ENCODE measurements at regions not wholly inside any gene's neighbourhood (a gene's known extent, or its start where the extent isn't known, plus 50 kb on each side); places are given as distances from the start of the nearest gene placed in this dataset.

DNA sequence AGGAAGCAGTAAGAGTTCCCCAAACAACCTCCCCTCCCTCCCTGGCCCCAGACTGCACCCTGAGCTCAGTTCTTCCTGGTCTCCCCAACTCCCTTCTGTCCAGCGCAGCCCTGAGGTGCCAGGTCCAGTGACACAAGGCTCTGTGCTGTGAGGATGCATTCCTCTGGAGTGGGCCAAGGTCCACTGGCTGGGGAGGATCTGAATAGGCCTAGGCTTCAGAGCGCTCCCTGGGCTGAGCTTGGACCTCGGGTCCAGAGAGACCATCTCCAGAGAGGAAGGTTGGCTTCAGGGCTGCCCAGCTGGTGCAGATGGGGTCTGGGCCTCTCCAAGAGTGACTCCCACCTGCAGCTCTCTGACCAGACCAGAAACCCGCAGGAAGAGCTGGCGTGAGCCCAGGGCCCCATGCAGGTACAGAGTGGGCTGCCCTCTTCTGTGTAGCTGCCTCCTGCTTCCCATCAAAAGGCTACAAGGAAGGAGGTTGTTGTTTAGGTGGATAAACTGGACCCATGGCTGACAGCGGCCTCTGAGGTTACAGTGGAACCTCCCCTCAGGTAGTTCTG, 52.3 kb upstream of the MLN start:
- intact Hi-C loops (cut with DNase I), result no loop called here
- no peaks in the 10 kb centered on the region for H3K4me1 ChIP-seq (ENCODE audit: control insufficient read depth in 1 of 2, insufficient read depth in 2 of 2, low read length in 2 of 2)
- H3K36me3 ChIP-seq (ENCODE audit: control insufficient read depth in 1 of 2, insufficient read depth in 2 of 2, low read length in 1 of 2), result no peaks in the 10 kb centered on the region
- H3K27me3 ChIP-seq (ENCODE audit: control insufficient read depth in 1 of 2, insufficient read depth in 2 of 2, low read length in 1 of 2), result no peaks in the 10 kb centered on the region
- DNase-seq (no peak), ATAC-seq (ENCODE audit: low FRiP score) (no peak)
- no peaks in the 10 kb centered on the region for H3K9me3 ChIP-seq (ENCODE audit: control insufficient read depth, low read length)
- 81 to 85% methylated on average over 6 of the region's 6 CpGs for WGBS, 2 donors
- no peak overlapping the region for H3K27ac ChIP-seq (ENCODE audit: low read depth in 1 of 2, low read length in 2 of 2)
- no peak overlapping the region for H3K4me3 ChIP-seq (ENCODE audit: low read length in 2 of 2)

GRCh38 chr6:33854572-33855030, 50.8 kb upstream of the MLN start:
- Histone ChIP-seq H3K36me3 (ENCODE audit: control insufficient read depth in 1 of 2, insufficient read depth in 2 of 2, low read length in 1 of 2) (no peaks in the 10 kb centered on the region), H3K4me3 (ENCODE audit: low read length in 2 of 2) (no peak overlapping the region), H3K27ac (ENCODE audit: low read depth in 1 of 2, low read length in 2 of 2) (no peak overlapping the region), H3K9me3 (ENCODE audit: control insufficient read depth, low read length) (no peaks in the 10 kb centered on the region), H3K4me1 (ENCODE audit: control insufficient read depth in 1 of 2, insufficient read depth in 2 of 2, low read length in 2 of 2) (no peaks in the 10 kb centered on the region), H3K27me3 (ENCODE audit: control insufficient read depth in 1 of 2, insufficient read depth in 2 of 2, low read length in 1 of 2) (no peaks in the 10 kb centered on the region)
- 16 to 18% methylated on average over 14 of the region's 14 CpGs for WGBS, 2 donors
- ATAC-seq (ENCODE audit: low FRiP score) (no peak), DNase-seq (no peak)
- intact Hi-C loops (cut with DNase I), result no loop called here

DNA sequence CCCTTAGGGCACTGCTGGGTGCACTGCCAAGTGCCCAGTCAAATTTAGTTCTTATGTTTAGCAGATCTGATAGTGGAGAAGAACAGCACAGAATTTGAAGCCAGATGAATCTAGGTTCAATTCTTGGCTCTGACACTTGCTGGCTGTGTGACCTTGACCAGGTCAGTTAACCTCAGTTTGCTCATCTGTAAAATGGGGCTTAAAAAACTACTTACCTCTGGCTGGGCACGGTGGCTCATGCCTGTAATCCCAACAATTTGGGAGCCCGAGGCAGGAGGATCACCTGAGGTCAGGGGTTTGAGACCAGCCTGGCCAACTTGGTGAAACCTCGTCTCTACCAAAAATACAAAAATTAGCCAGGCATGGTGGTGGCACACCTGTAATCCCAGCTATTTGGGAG, 49.9 kb upstream of the MLN start:
- ATAC-seq (ENCODE audit: low FRiP score) (no peak), DNase-seq (no peak)
- intact Hi-C loops (cut with DNase I), result no loop called here
- H3K36me3 ChIP-seq (ENCODE audit: control insufficient read depth in 1 of 2, insufficient read depth in 2 of 2, low read length in 1 of 2), result no peaks in the 10 kb centered on the region
- no peaks in the 10 kb centered on the region for H3K27me3 ChIP-seq (ENCODE audit: control insufficient read depth in 1 of 2, insufficient read depth in 2 of 2, low read length in 1 of 2)
- no peaks in the 10 kb centered on the region for H3K9me3 ChIP-seq (ENCODE audit: control insufficient read depth, low read length)
- no peaks in the 10 kb centered on the region for H3K4me1 ChIP-seq (ENCODE audit: control insufficient read depth in 1 of 2, insufficient read depth in 2 of 2, low read length in 2 of 2)
- no peak overlapping the region for H3K4me3 ChIP-seq (ENCODE audit: low read length in 2 of 2)
- 89 to 90% methylated on average over 3 of the region's 3 CpGs for WGBS, 2 donors
- H3K27ac ChIP-seq (ENCODE audit: low read depth in 1 of 2, low read length in 2 of 2), result no peak overlapping the region

Small RNAs in the stretch of these regions (microRNA-seq; reads per million reads assigned to microRNA genes)
- 0 reads per million in 2 donors for gene MIR7159

All from aorta (tissue), 5 donors.